HepG2 (cell line): ENCODE measurements at regions not wholly inside any gene's neighbourhood (a gene's known extent, or its start where the extent isn't known, plus 50 kb on each side); places are given as distances from the start of the nearest gene placed in this dataset.

Source experiments
- ATAC-seq: fragments of 200-7000 bp; cut with Tn5 transposase; 3 replicates; pipeline ENCODE4 v1.9.1; 2020; ENCODE audit warnings: mild to moderate bottlenecking, moderate library complexity
- BruUV-seq: library from RNA; stranded (reverse); fragments of 400-500 nt; replicated peaks from 2 replicates; lab custom pipeline; 2021; lab: Mats Ljungman, UMichigan
- CTCF ChIA-PET: fragments of 300-600 bp; formaldehyde crosslinking; extraction: SDS; loops from one replicate; lab custom pipeline; 2021; ENCODE audit warnings: low total read pairs, inconsistent platforms, low intra/inter-chr PET ratio; lab: Yijun Ruan, JAX
- POLR2A ChIA-PET: fragments of 350-600 bp; sonication (Branson Sonifier 250); formaldehyde crosslinking; loops from one replicate; lab custom pipeline; 2020; ENCODE audit warnings: antibody characterized with exemption, inconsistent platforms; lab: Yijun Ruan, JAX
- DNase-seq: peaks from one replicate; pipeline ENCODE4 v3.0.0-alpha.2; 2015; ENCODE audit warnings: low spot score
- FAIRE-seq: peaks from 3 replicates; lab custom pipeline; 2011; peaks lifted over from hg19 to GRCh38; lab: Jason Lieb, UNC
- H2AFZ ChIP-seq: one replicate; pipeline ENCODE4 v1.6.1; 2011; ENCODE audit warnings: low read length, inconsistent platforms
- H3K27ac ChIP-seq: fragments of 300-600 bp; 3 replicates; pipeline ENCODE4 v1.8.0; 2011; ENCODE audit warnings: mixed run types, mild to moderate bottlenecking, mixed read lengths, low read length, inconsistent platforms; ENCODE audit not compliant: insufficient read depth; ENCODE audit errors: extremely low read length
- H3K27me3 ChIP-seq, 2 experiments: fragments of 200-600 bp in 1 of 2; 2 replicates in 1 of 2; 3 replicates in 1 of 2; pipeline versions ENCODE4 v1.6.0 to v1.8.0; 2011; ENCODE audit warnings: low read length in 2 of 2, mild to moderate bottlenecking in 2 of 2, moderate library complexity in 2 of 2, inconsistent platforms in 1 of 2; ENCODE audit not compliant: insufficient read depth in 2 of 2, control insufficient read depth in 1 of 2
- H3K36me3 ChIP-seq, 2 experiments: fragments of 200-600 bp in 1 of 2; replicated peaks in 1 of 2; 2 replicates in 1 of 2; 3 replicates in 1 of 2; pipeline versions ENCODE4 v1.5.1 to v1.8.0; 2011; ENCODE audit warnings: low read length in 2 of 2, inconsistent platforms in 1 of 2; ENCODE audit not compliant: insufficient read depth in 2 of 2, control insufficient read depth in 1 of 2
- H3K4me1 ChIP-seq: 2 replicates; pipeline ENCODE4 v1.5.1; 2012; ENCODE audit warnings: low read length, inconsistent platforms; ENCODE audit not compliant: insufficient read depth
- H3K4me2 ChIP-seq: 2 replicates; pipeline ENCODE4 v1.6.0; 2011; ENCODE audit warnings: low read depth, low read length, inconsistent platforms
- H3K4me3 ChIP-seq, 3 experiments: fragments of 200-600 bp in 1 of 3; sonication (generic), shearing (Covaris generic) in 1 of 3; replicated peaks in 1 of 3; 2 replicates each; pipeline ENCODE4 v1.5.1; 2011 to 2016; ENCODE audit warnings: low read length in 3 of 3, inconsistent platforms in 2 of 3, low read depth in 2 of 3, mild to moderate bottlenecking in 2 of 3, control low read depth in 1 of 3, mixed read lengths in 1 of 3; ENCODE audit not compliant: insufficient read depth in 1 of 3
- H3K79me2 ChIP-seq: one replicate; pipeline ENCODE4 v1.6.1; 2011; ENCODE audit warnings: low read length, inconsistent platforms; ENCODE audit not compliant: insufficient read depth
- H3K9ac ChIP-seq: 2 replicates; pipeline ENCODE4 v1.6.0; 2011; ENCODE audit warnings: mild to moderate bottlenecking, low read depth, low read length, inconsistent platforms; ENCODE audit not compliant: insufficient read depth
- H3K9me3 ChIP-seq: 2 replicates; pipeline ENCODE4 v1.5.1; 2012; ENCODE audit warnings: mild to moderate bottlenecking, low read length
- H4K20me1 ChIP-seq: 2 replicates; pipeline ENCODE4 v1.6.0; 2011; ENCODE audit warnings: inconsistent platforms, mild to moderate bottlenecking, low read length, moderate library complexity; ENCODE audit not compliant: insufficient read depth
- ETV5 ChIP-seq: IDR thresholded peaks from 2 replicates; pipeline ENCODE4 v1.6.1; 2018; ENCODE audit warnings: missing biosample characterization, missing genetic modification reagents, inconsistent platforms, borderline replicate concordance
- FOXA3 ChIP-seq: IDR thresholded peaks from 2 replicates; pipeline ENCODE4 v1.6.1; 2016; ENCODE audit warnings: missing genetic modification reagents, missing compliant biosample characterization
- JDP2 ChIP-seq: sonication (generic); formaldehyde crosslinking; IDR thresholded peaks from 2 replicates; pipeline ENCODE4 v1.8.1; 2022; ENCODE audit warnings: missing genetic modification reagents, borderline replicate concordance
- KDM4B ChIP-seq: sonication (generic); formaldehyde crosslinking; IDR thresholded peaks from 2 replicates; pipeline ENCODE4 v1.4.0; 2020; ENCODE audit warnings: missing genetic modification reagents
- TBX3 ChIP-seq: fragments of 450-650 bp; IDR thresholded peaks from 2 replicates; pipeline ENCODE4 v1.6.1; 2017; ENCODE audit warnings: antibody characterized with exemption, mild to moderate bottlenecking, inconsistent platforms, borderline replicate concordance
- U2AF2 ChIP-seq: fragments of 200-400 bp; formaldehyde crosslinking; IDR thresholded peaks from 2 replicates; pipeline ENCODE4 v1.6.1; 2017; ENCODE audit warnings: low read depth, mild to moderate bottlenecking, low read length
- ZBTB1 ChIP-seq: sonication (generic); formaldehyde crosslinking; IDR thresholded peaks from 2 replicates; pipeline ENCODE4 v1.4.0; 2020; ENCODE audit warnings: missing genetic modification reagents, borderline replicate concordance
- ZBTB42 ChIP-seq: sonication (generic); formaldehyde crosslinking; IDR thresholded peaks from 2 replicates; pipeline ENCODE4 v1.5.0; 2020; ENCODE audit warnings: mild to moderate bottlenecking, missing genetic modification reagents
- ZMYM3 ChIP-seq: sonication (generic); formaldehyde crosslinking; IDR thresholded peaks from 2 replicates; pipeline ENCODE4 v1.5.1; 2020; ENCODE audit warnings: mild to moderate bottlenecking, missing genetic modification reagents
- ZNF12 ChIP-seq: sonication (generic); formaldehyde crosslinking; IDR thresholded peaks from 2 replicates; pipeline ENCODE4 v1.5.0; 2020; ENCODE audit warnings: missing genetic modification reagents
- ZNF121 ChIP-seq: sonication (generic); formaldehyde crosslinking; IDR thresholded peaks from 2 replicates; pipeline ENCODE4 v1.5.0; 2020; ENCODE audit warnings: mild to moderate bottlenecking, missing genetic modification reagents
- ZNF501 ChIP-seq: sonication (generic); formaldehyde crosslinking; IDR thresholded peaks from 2 replicates; pipeline ENCODE4 v1.5.1; 2020; ENCODE audit warnings: mild to moderate bottlenecking, moderate library complexity, missing genetic modification reagents
- ZNF510 ChIP-seq: sonication (generic); formaldehyde crosslinking; IDR thresholded peaks from 2 replicates; pipeline ENCODE4 v1.4.0; 2020; ENCODE audit warnings: low read depth, mild to moderate bottlenecking, missing genetic modification reagents
- ZNF530 ChIP-seq: sonication (generic); formaldehyde crosslinking; IDR thresholded peaks from 2 replicates; pipeline ENCODE4 v1.5.0; 2020; ENCODE audit warnings: low read depth, mild to moderate bottlenecking, missing genetic modification reagents
- WGBS: methylation state at CpG from one replicate; pipeline ENCODE4 v1.1.6; 2017; ENCODE audit warnings: low lambda C conversion rate; 5-methylcytosine and 5-hydroxymethylcytosine counted together
- in situ Hi-C: cut with HindIII; loops from 2 replicates; pipeline ENCODE4 v1.10.0; 2017; ENCODE audit warnings: low pct_unique_long_range_greater_than_20kb; ENCODE audit not compliant: extremely low pct_ligation_motif_present
- intact Hi-C: fragments of 100-400 bp; cut with micrococcal nuclease; formaldehyde crosslinking; loops from one replicate; pipeline ENCODE4 v1.10.0; 2022; ENCODE audit not compliant: unreplicated experiment
- TF ChIP-seq, protein P1 (sequence below): sonication (generic); formaldehyde crosslinking; IDR thresholded peaks from 2 replicates; pipeline ENCODE4 v1.5.1; 2020; ENCODE audit warnings: mild to moderate bottlenecking, missing genetic modification reagents, borderline replicate concordance
- TF ChIP-seq, protein P2 (sequence below): sonication (generic); formaldehyde crosslinking; IDR thresholded peaks from 2 replicates; pipeline ENCODE4 v1.8.0; 2022; ENCODE audit warnings: missing genetic modification reagents, mild to moderate bottlenecking, inconsistent platforms, borderline replicate concordance

DNA sequence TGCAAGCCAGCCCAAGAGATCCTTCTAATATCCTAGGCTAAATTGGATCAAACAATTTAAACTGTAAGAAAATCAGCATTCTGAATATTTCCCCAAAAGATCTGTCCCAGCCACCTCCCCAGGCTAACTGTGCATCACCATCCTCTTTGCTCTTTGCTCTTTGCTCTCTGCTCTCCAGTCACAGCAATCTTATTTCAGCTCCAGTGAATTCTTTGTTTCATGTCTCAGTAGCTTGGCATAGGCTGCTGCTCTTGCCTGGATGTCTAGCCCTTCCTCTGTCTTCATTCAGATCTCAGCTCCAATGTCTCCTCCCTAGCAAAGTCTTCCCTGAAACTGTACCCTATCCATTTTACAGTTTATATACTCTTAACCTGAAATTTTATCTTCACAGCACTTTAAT is 399.8 kb upstream of the USP15 start (continued):
- TF ChIP-seq, protein P1, sequence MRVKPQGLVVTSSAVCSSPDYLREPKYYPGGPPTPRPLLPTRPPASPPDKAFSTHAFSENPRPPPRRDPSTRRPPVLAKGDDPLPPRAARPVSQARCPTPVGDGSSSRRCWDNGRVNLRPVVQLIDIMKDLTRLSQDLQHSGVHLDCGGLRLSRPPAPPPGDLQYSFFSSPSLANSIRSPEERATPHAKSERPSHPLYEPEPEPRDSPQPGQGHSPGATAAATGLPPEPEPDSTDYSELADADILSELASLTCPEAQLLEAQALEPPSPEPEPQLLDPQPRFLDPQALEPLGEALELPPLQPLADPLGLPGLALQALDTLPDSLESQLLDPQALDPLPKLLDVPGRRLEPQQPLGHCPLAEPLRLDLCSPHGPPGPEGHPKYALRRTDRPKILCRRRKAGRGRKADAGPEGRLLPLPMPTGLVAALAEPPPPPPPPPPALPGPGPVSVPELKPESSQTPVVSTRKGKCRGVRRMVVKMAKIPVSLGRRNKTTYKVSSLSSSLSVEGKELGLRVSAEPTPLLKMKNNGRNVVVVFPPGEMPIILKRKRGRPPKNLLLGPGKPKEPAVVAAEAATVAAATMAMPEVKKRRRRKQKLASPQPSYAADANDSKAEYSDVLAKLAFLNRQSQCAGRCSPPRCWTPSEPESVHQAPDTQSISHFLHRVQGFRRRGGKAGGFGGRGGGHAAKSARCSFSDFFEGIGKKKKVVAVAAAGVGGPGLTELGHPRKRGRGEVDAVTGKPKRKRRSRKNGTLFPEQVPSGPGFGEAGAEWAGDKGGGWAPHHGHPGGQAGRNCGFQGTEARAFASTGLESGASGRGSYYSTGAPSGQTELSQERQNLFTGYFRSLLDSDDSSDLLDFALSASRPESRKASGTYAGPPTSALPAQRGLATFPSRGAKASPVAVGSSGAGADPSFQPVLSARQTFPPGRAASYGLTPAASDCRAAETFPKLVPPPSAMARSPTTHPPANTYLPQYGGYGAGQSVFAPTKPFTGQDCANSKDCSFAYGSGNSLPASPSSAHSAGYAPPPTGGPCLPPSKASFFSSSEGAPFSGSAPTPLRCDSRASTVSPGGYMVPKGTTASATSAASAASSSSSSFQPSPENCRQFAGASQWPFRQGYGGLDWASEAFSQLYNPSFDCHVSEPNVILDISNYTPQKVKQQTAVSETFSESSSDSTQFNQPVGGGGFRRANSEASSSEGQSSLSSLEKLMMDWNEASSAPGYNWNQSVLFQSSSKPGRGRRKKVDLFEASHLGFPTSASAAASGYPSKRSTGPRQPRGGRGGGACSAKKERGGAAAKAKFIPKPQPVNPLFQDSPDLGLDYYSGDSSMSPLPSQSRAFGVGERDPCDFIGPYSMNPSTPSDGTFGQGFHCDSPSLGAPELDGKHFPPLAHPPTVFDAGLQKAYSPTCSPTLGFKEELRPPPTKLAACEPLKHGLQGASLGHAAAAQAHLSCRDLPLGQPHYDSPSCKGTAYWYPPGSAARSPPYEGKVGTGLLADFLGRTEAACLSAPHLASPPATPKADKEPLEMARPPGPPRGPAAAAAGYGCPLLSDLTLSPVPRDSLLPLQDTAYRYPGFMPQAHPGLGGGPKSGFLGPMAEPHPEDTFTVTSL (CRISPR knock-in tag), result no peak
- TF ChIP-seq ZNF121, result no peak
- TF ChIP-seq JDP2 (CRISPR knock-in tag), result no peak
- no peak for TF ChIP-seq ZNF12 (CRISPR knock-in tag)
- TF ChIP-seq ZMYM3, result no peak
- no peak for TF ChIP-seq KDM4B
- TF ChIP-seq ZBTB1 (CRISPR knock-in tag), result no peak

DNA sequence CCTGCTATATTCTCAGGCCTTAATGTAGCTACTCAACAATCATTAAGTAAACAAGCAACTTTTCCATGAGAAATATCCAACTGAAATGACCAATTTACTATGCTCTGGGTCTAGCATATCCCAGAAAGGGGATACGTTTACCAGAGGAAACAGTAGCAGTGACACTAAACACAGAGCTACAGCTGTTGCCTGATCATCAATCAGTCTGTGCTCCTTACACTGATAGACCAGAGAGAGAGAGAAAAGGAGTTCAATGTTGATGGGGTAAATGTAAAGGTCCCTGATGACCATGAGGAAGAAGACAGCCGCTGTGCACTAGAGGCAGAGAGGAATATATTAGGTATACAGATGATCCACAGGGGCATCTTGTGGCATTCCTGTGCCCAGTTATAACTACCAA is 397.2 kb upstream of the USP15 start:
- Histone ChIP-seq H3K36me3 (no peaks in the 10 kb centered on the region), H2AFZ (no peak overlapping the region), H3K27me3 (no peaks in the 10 kb centered on the region), H3K4me2 (no peak overlapping the region), H4K20me1 (no peaks in the 10 kb centered on the region), H3K9ac (no peak overlapping the region), H3K79me2 (no peaks in the 10 kb centered on the region), H3K4me3 (no peak overlapping the region), H3K4me1 (no peaks in the 10 kb centered on the region), H3K9me3 (no peaks in the 10 kb centered on the region), H3K27ac (no peak overlapping the region)
- BruUV-seq, result no TSS peak
- intact Hi-C loops, result no loop called here
- no peak for DNase-seq
- CTCF ChIA-PET, result no interaction called here
- no peak for FAIRE-seq
- in situ Hi-C loops, result no loop called here
- POLR2A ChIA-PET, result no interaction called here
- WGBS, result 0% methylated on average over 2 of the region's 2 CpGs
- no peak for ATAC-seq
- no peak for TF ChIP-seq ZNF530 (CRISPR knock-in tag)
- TF ChIP-seq, protein P2, sequence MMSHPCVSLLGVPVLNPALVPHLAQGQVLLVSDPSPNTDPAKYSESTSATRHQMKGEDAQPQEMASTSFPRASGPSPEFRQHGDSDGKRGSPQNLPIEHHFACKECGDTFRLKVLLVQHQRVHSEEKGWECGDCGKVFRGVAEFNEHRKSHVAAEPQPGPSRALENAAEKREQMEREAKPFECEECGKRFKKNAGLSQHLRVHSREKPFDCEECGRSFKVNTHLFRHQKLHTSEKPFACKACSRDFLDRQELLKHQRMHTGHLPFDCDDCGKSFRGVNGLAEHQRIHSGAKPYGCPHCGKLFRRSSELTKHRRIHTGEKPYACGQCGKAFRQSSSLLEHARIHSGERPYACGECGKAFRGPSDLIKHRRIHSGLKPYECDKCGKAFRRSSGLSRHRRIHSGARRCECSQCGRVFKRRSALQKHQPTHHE (CRISPR knock-in tag), result no peak
- no peak for TF ChIP-seq U2AF2
- no peak for TF ChIP-seq FOXA3 (CRISPR knock-in tag)
- TF ChIP-seq ETV5 (CRISPR knock-in tag), result no peak
- no peak for TF ChIP-seq ZBTB42 (CRISPR knock-in tag)
- no peak for TF ChIP-seq TBX3
- TF ChIP-seq ZNF501, result no peak
- TF ChIP-seq ZNF510 (CRISPR knock-in tag), result no peak
